ENCODE measurements at regions not wholly inside any gene's neighbourhood (a gene's known extent, or its start where the extent isn't known, plus 50 kb on each side); places are given as distances from the start of the nearest gene placed in this dataset.

GRCh38 chr1:78728359-78728758 is 78.7 kb downstream of the IFI44 start:
- H3K9me3 ChIP-seq: no peaks in the 10 kb centered on the region
- H3K27ac ChIP-seq: no peak overlapping the region
- TF ChIP-seq EP300 (IDR thresholded peaks at IDR 0.05; ENCODE audit: low read depth) (no peak), POLR2AphosphoS5 (IDR thresholded peaks at IDR 0.05) (no peak), POLR2A (IDR thresholded peaks at IDR 0.05) (no peak), CTCF (IDR thresholded peaks at IDR 0.05) (no peak)
- no peaks in the 10 kb centered on the region for H3K36me3 ChIP-seq
- WGBS, 2 donors (ENCODE audit: low coverage in 1 of 2): 88% methylated on average over 12 of the region's 12 CpGs; no CpG with 5 or more reads in 1 of the 2 donors
- DNase-seq: no peak
- H3K27me3 ChIP-seq: no peaks in the 10 kb centered on the region
- H3K4me3 ChIP-seq: no peak overlapping the region
- in situ Hi-C loops (cut with MboI; ENCODE audit: low pct_ligation_motif_present in 1 of 4, low pct_unique_long_range_greater_than_20kb in 1 of 4, low sequenced_read_pairs in 3 of 4): no loop called here
- H3K4me1 ChIP-seq: no peaks in the 10 kb centered on the region
- intact Hi-C loops (cut with DNase I; ENCODE audit: low total_unique reads): no loop called here

- H3K4me3 ChIP-seq: no peak overlapping the region
- no peaks in the 10 kb centered on the region for H3K36me3 ChIP-seq
- H3K27me3 ChIP-seq: no peaks in the 10 kb centered on the region
- intact Hi-C loops (cut with DNase I; ENCODE audit: low total_unique reads) (no loop called here), in situ Hi-C loops (cut with MboI; ENCODE audit: low pct_ligation_motif_present in 1 of 4, low pct_unique_long_range_greater_than_20kb in 1 of 4, low sequenced_read_pairs in 3 of 4) (no loop called here)
- no peak for TF ChIP-seq CTCF (IDR thresholded peaks at IDR 0.05)
- TF ChIP-seq POLR2AphosphoS5 (IDR thresholded peaks at IDR 0.05): no peak
- TF ChIP-seq POLR2A (IDR thresholded peaks at IDR 0.05): no peak
- TF ChIP-seq EP300 (IDR thresholded peaks at IDR 0.05; ENCODE audit: low read depth): no peak
- no peak overlapping the region for H3K27ac ChIP-seq
- no peaks in the 10 kb centered on the region for H3K4me1 ChIP-seq
- H3K9me3 ChIP-seq: no peaks in the 10 kb centered on the region
- DNase-seq: no peak
Observed at GRCh38 chr1:78730054-78730453, 80.4 kb downstream of the IFI44 start.

- in situ Hi-C loops (cut with MboI; ENCODE audit: low pct_ligation_motif_present in 1 of 4, low pct_unique_long_range_greater_than_20kb in 1 of 4, low sequenced_read_pairs in 3 of 4): no loop called here
- Histone ChIP-seq H3K27me3 (no peaks in the 10 kb centered on the region), H3K4me3 (no peak overlapping the region), H3K27ac (no peak overlapping the region), H3K36me3 (no peaks in the 10 kb centered on the region), H3K4me1 (no peaks in the 10 kb centered on the region), H3K9me3 (no peaks in the 10 kb centered on the region)
- WGBS, 2 donors (ENCODE audit: low coverage in 1 of 2): 93 to 96% methylated on average over 3 to 5 of the region's 5 CpGs
- intact Hi-C loops (cut with DNase I; ENCODE audit: low total_unique reads): no loop called here
- TF ChIP-seq POLR2AphosphoS5 (IDR thresholded peaks at IDR 0.05) (no peak), CTCF (IDR thresholded peaks at IDR 0.05) (no peak), POLR2A (IDR thresholded peaks at IDR 0.05) (no peak), EP300 (IDR thresholded peaks at IDR 0.05; ENCODE audit: low read depth) (no peak)
- DNase-seq: no peak
Observed at GRCh38 chr1:78731674-78732073, 82.0 kb downstream of the IFI44 start.

GRCh38 chr1:78737241-78737640 is 87.6 kb downstream of the IFI44 start:
- in situ Hi-C loops (cut with MboI; ENCODE audit: low pct_ligation_motif_present in 1 of 4, low pct_unique_long_range_greater_than_20kb in 1 of 4, low sequenced_read_pairs in 3 of 4): no loop called here

More at GRCh38 chr1:78737241-78737640, 87.6 kb downstream of the IFI44 start:
- Histone ChIP-seq H3K36me3 (no peaks in the 10 kb centered on the region), H3K27me3 (no peaks in the 10 kb centered on the region), H3K9me3 (no peaks in the 10 kb centered on the region), H3K27ac (no peak overlapping the region), H3K4me3 (no peak overlapping the region), H3K4me1 (no peaks in the 10 kb centered on the region)
- intact Hi-C loops (cut with DNase I; ENCODE audit: low total_unique reads): no loop called here
- no peak for DNase-seq
- TF ChIP-seq POLR2A (IDR thresholded peaks at IDR 0.05) (no peak), CTCF (IDR thresholded peaks at IDR 0.05) (no peak), EP300 (IDR thresholded peaks at IDR 0.05; ENCODE audit: low read depth) (no peak), POLR2AphosphoS5 (IDR thresholded peaks at IDR 0.05) (no peak)
- 89 to 96% methylated on average over 1 of the region's 1 CpG for WGBS, 2 donors (ENCODE audit: low coverage in 1 of 2)
